GM10266 (cell line): ENCODE measurements at regions not wholly inside any gene's neighbourhood (a gene's known extent, or its start where the extent isn't known, plus 50 kb on each side); places are given as distances from the start of the nearest gene placed in this dataset.
A peak's percentile ranks its signal among the peaks of the same experiment; 100 is the strongest.
"Not testable (repeated sequence)": the region's sequence is repeated elsewhere in the genome, so short reads cannot be mapped to it uniquely, and the experiment has no call there.

Experiments used
- DNase-seq: peaks from one replicate; pipeline ENCODE4 v3.0.0; 2012; ENCODE audit errors: extremely low spot score
- TF ChIP-seq, protein P1 (sequence below): IDR thresholded peaks from 2 replicates; pipeline ENCODE4 v1.5.1; 2012; ENCODE audit warnings: mild to moderate bottlenecking, low read depth; ENCODE audit not compliant: control insufficient read depth, insufficient read depth; ENCODE audit errors: missing control alignments

GRCh38 chr5:92309336-92309991 is 926.3 kb upstream of the ARRDC3 start:
- TF ChIP-seq, protein P1, sequence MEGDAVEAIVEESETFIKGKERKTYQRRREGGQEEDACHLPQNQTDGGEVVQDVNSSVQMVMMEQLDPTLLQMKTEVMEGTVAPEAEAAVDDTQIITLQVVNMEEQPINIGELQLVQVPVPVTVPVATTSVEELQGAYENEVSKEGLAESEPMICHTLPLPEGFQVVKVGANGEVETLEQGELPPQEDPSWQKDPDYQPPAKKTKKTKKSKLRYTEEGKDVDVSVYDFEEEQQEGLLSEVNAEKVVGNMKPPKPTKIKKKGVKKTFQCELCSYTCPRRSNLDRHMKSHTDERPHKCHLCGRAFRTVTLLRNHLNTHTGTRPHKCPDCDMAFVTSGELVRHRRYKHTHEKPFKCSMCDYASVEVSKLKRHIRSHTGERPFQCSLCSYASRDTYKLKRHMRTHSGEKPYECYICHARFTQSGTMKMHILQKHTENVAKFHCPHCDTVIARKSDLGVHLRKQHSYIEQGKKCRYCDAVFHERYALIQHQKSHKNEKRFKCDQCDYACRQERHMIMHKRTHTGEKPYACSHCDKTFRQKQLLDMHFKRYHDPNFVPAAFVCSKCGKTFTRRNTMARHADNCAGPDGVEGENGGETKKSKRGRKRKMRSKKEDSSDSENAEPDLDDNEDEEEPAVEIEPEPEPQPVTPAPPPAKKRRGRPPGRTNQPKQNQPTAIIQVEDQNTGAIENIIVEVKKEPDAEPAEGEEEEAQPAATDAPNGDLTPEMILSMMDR, result peak; percentile 45
- DNase-seq, result peak; percentile 7

GRCh38 chr5:92308679-92309078 is 925.6 kb upstream of the ARRDC3 start:
- DNase-seq, result no peak
- TF ChIP-seq, protein P1, result no peak

GRCh38 chr5:92302356-92302755 is 919.2 kb upstream of the ARRDC3 start:
- not testable (repeated sequence) for DNase-seq

DNA sequence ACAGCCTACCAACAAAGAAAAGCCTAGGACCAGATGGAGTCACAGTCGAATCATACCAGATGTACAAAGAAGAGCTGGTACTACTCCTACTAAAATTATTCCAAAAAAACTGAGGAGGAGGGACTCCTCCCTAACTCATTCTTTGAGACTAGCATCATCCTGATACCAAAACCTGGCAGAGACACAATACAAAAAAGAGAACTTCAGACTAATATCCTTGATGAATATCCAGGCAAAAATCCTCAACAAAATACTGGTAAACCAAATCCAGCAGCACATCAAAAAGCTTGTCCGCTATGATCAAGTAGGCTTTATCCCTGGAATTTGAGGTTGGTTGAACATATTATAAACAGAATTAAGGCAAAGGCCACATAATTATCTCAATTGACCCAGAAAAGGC is 900.4 kb upstream of the ARRDC3 start:
- DNase-seq, result no peak
- TF ChIP-seq, protein P1, result no peak

DNA sequence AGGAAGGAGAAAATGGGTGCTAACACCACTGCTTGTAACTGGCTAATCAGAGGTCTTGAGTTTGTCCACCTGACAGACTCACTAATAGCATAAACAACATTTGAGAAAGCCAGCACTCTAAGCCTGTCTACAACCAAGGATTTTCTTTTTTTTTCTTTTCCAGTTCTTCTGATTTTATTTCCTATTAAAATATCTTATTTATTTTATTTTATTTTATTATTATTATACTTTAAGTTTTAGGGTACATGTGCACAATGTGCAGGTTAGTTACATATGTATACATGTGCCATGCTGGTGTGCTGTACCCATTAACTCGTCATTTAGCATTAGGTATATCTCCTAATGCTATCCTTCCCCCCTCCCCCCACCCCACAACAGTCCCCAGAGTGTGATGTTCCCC is 888.6 kb upstream of the ARRDC3 start:
- not testable (repeated sequence) for DNase-seq

DNA sequence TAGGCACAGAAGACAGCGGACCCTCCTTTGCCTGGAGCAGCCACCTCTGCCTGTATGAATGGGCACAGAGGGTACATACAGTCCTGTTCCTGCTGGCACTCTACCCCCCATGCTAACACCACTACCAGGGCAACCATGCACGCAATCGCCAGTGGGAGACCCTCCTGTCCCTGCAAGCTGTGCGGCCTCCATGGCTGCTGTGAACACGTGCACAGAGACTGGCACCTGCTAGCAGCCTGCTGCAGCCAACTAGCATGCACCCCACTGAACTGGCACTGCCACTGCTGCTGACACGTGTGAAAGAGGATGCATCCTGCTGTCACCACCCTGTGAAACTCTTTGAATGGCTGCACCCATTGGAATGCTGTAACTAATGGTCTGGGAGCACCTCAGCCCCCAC is 885.2 kb upstream of the ARRDC3 start:
- TF ChIP-seq, protein P1, result no peak
- DNase-seq, result no peak

DNA sequence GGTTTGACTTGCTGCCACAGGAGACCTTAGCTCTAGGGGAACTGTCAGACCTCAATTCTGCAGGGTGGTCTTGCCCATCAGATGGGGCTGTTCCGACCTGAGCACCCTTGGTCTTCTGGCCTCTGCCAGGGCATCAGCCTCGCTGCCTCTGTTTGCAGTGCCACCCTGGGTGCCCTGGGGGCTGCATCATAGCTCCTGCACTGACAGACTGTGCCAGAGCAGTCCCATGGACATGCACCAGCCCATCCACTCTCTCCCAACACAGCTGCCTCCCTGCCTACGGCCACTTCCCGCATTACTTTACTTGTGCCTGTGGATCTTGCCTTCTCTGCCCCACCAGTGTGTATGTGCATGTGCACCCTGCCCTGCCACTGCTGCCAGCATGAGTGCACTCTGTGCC is 884.7 kb upstream of the ARRDC3 start:
- TF ChIP-seq, protein P1, result no peak
- DNase-seq, result no peak

DNA sequence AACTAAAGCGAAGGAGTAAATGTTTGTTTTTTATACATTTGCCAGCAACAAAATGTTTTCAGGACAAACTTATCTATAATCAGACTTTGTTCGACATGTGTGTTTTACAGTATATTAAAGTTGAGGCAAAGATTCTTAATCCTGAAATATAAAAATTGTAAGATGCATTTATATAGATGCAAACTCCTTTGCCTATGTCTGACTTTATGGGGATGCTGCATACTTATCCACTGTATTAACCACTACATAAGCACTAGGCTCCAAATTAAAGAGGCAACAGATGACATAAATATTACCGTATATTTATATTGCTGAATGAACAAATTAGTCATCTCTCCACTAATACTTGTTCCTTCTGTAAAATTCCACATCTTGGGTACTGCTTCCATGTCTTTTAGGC is 882.7 kb upstream of the ARRDC3 start:
- TF ChIP-seq, protein P1, result no peak
- DNase-seq, result no peak

DNA sequence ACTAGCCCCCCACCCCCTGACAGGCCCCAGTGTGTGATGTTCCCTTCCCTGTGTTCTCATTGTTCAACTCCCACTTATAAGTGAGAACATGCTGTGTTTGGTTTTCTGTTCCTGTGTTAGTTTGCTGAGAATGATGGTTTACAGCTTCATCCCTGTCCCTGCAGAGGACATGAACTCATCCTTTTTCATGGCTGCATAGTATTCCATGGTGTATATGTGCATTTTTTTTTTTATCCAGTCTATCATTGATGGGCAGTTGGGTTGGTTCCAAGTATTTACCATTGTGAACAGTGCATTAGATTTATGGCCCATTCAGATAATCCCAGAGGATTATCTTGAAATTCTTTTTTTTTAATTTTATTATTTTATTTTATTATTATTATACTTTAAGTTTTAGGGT is 872.5 kb upstream of the ARRDC3 start:
- DNase-seq, result not testable (repeated sequence)
